Fibroblast of villous mesenchyme (primary cell): ENCODE measurements at regions not wholly inside any gene's neighbourhood (a gene's known extent, or its start where the extent isn't known, plus 50 kb on each side); places are given as distances from the start of the nearest gene placed in this dataset.

ENCODE experiments used
- DNase-seq: peaks from one replicate; pipeline ENCODE4 v3.0.0-alpha.2; 2010; ENCODE audit warnings: low read depth
- H3K4me3 ChIP-seq: 2 replicates; pipeline ENCODE4 v1.5.1; 2011; ENCODE audit warnings: low read depth, mild to moderate bottlenecking, low read length
- CTCF ChIP-seq: IDR thresholded peaks from 2 replicates; pipeline ENCODE4 v1.5.1; 2012; ENCODE audit warnings: low read depth, mild to moderate bottlenecking, low read length; ENCODE audit not compliant: insufficient read depth

GRCh38 chr11:103652013-103652412 is 384.4 kb upstream of the DDI1 start:
- peak; percentile 63 for DNase-seq
- H3K4me3 ChIP-seq: no peak overlapping the region
- no peak for TF ChIP-seq CTCF

GRCh38 chr11:103656382-103656781 is 380.1 kb upstream of the DDI1 start:
- no peak for TF ChIP-seq CTCF
- DNase-seq: no peak
- H3K4me3 ChIP-seq: no peak overlapping the region

- TF ChIP-seq CTCF: peak; percentile 66
- no peak overlapping the region for H3K4me3 ChIP-seq
- peak; percentile 38 for DNase-seq
These were observed 377.2 kb upstream of the DDI1 start for GRCh38 chr11:103659206-103659618.

- no peak overlapping the region for H3K4me3 ChIP-seq
These were observed 376.7 kb upstream of the DDI1 start for GRCh38 chr11:103659743-103660142.

GRCh38 chr11:103661185-103661584 is 375.3 kb upstream of the DDI1 start:
- no peak overlapping the region for H3K4me3 ChIP-seq
- no peak for TF ChIP-seq CTCF
- no peak for DNase-seq

More at GRCh38 chr11:103659743-103660142, 376.7 kb upstream of the DDI1 start:
- DNase-seq: no peak
- no peak for TF ChIP-seq CTCF

- TF ChIP-seq CTCF: no peak
- H3K4me3 ChIP-seq: no peak overlapping the region
- DNase-seq: no peak
These were observed 374.4 kb upstream of the DDI1 start for GRCh38 chr11:103661991-103662390.

- TF ChIP-seq CTCF: no peak
- DNase-seq: peak; percentile 13
- no peak overlapping the region for H3K4me3 ChIP-seq
These were observed 373.6 kb upstream of the DDI1 start for GRCh38 chr11:103662880-103663279.
